Erythroblast (primary cell): ENCODE measurements at regions not wholly inside any gene's neighbourhood (a gene's known extent, or its start where the extent isn't known, plus 50 kb on each side); places are given as distances from the start of the nearest gene placed in this dataset.

ENCODE experiments used
- GATA1 ChIP-seq: IDR thresholded peaks from 2 replicates; pipeline ENCODE4 v1.6.1; 2011; ENCODE audit warnings: low read depth, mild to moderate bottlenecking, control low read depth, low read length, moderate library complexity
- POLR2A ChIP-seq: IDR thresholded peaks from 2 replicates; pipeline ENCODE4 v1.6.1; 2011; ENCODE audit warnings: mild to moderate bottlenecking, low read length

GRCh38 chr20:52305024-52305645 lies 113.6 kb upstream of the ZFP64 start:
- TF ChIP-seq POLR2A (no peak), GATA1 (no peak)
